G401.6 (cell line): ENCODE measurements at regions not wholly inside any gene's neighbourhood (a gene's known extent, or its start where the extent isn't known, plus 50 kb on each side); places are given as distances from the start of the nearest gene placed in this dataset.
A peak's percentile ranks its signal among the peaks of the same experiment; 100 is the strongest.
"Not testable (repeated sequence)": the region's sequence is repeated elsewhere in the genome, so short reads cannot be mapped to it uniquely, and the experiment has no call there.

Source experiments
- FAIRE-seq: peaks from 2 replicates; lab custom pipeline; 2012; peaks lifted over from hg19 to GRCh38; lab: Jason Lieb, UNC

DNA sequence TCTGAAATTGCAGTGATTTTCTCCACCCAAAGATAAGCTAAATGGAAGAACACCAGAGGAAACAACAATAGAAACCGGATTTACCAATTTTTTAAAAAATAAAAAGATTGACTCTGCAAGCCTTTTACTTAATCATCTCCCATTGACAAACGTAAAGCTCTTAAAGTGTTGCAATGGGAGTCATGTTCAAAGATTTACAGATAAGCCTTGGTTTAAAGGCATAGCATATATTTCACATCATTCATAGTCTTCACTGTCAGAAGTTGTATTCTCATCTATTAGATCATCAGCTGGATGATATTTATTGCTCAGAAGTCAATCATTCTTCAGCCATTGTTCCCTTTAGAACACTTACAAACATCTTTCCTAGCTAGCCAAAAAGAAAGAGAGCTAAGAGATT lies 397.6 kb downstream of the GBE1 start:
- no peak for FAIRE-seq

DNA sequence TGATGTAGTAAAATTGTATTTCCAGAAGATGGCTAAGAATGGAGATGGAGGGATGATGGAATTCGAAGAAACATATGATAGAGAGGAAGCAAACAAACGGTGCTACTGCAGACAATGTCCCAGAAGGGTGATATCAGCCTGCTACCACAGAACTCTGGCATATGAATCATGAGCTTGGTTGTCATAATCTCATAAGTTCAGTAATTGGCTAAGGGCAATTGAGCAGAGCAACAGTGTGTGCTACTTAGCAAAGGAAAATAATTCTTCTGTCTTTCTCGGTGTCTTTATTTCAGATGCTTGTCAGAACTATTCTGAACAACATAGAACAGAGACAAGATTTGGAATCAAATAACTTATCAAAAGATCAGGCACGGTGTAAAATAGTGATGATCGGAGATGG lies 407.3 kb downstream of the GBE1 start:
- no peak for FAIRE-seq

DNA sequence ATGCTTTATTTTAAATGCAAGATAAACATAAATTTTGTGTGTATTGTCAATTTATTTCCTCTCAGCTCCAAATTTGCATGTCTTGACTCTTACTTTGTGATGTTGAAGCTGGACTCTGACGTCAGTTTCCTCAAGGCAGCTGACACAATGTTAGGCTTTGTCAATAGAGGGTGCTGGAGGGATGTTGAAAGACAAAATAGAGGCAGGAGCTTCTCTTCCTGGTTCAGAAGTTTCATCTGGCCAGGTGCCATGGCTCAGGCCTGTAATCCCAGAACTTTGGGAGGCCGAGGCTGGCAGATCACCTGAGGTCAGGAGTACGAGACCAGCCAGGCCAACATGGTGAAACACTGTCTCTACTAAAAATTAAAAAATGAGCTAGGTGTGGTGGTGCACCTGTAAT lies 408.6 kb downstream of the GBE1 start:
- no peak for FAIRE-seq

GRCh38 chr3:81349816-81350340 lies 411.6 kb downstream of the GBE1 start:
- FAIRE-seq = no peak

DNA sequence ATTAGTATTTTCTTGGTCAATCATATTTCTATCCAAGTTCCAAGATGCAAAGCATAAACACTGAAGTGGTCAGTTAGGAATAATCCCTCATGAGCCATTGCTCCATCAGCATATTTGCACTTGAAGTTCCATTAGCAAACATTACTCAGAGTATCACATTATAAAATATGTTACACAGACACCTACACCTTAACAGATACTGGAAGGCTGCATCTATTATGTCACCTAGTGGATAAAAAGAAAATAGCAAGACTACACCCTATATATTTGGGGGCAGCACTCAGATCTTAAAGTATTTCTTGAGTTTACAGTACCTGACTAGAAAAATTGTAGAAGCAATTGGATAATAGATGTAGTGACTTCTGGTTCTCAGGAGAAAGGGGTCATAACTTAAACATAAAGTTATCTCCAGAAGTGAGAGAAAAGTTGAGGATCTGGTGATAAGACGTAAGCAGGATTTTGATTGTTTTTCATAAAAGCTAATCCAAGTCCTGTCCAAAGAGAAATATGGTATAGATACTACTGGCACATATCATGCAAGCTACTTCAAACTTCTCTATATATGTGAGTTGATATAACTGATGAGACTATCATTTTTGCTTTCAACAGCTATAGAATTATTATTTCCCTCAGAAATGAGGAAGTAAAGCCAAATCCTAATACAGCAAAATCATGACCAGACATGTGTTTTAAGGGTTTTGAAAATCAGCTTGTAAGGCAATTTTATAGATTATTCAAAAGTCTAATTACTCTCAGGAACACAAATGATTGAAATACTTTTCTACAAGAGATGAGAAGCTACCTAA lies 422.2 kb downstream of the GBE1 start:
- peak; percentile 3 for FAIRE-seq

DNA sequence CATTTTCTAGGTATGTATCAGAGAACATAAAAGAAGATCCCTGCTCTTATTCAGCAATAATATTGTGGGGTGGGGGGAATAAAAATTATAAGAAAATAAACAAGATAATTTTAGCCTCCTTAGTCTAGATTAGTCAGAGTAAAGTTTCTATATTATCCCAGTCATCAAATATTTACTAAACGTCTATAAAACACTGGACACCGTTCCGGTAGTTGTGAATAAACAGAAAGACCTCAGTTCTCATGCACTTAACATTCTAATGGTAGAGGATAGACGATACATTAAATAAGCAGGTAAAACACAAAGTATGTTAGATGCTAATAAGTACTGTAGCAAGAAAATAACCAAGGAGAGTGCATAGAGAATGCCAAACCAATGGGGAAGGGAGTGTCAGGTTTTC lies 425.0 kb downstream of the GBE1 start:
- no peak for FAIRE-seq

DNA sequence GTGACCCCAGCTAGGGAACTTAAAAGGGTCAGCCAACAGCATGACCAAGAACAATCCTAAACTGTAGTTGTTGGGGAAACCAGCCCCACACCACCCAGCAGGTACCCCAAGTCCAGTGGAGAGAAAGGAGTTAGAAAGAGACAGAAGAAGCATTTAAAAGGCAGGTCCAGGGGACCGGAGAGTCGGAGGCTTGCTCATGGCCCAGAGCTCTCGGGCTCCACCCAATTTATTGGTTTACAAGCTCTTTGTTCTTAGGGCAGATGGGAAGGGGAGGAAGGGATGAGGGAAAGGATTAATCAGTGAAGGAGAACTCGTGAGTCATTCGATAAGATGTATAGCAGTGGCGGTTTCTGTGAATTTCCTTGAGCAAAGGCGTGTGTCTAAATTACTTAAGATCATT lies 431.6 kb downstream of the GBE1 start:
- not testable (repeated sequence) for FAIRE-seq

GRCh38 chr3:81326245-81326644 lies 435.2 kb downstream of the GBE1 start:
- FAIRE-seq = no peak

DNA sequence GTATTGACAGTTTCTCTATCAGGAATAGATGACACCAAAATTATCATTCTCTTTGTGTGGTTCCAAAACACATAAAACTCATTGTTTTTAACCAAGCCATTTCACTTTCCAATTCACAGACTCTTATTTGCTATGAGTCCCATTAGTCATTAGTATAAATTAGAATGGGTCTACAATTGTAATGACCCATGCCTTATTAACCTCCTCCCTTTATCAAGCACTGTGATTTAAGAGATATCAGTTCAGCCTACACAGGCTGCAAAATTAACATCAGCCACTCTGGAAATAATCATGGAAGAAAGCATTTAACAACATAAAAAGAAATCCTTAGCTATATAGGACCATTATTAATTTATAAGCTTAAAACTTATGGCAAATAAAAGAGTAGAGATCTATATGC lies 440.6 kb downstream of the GBE1 start:
- FAIRE-seq = no peak

GRCh38 chr3:81315030-81315429 lies 446.4 kb downstream of the GBE1 start:
- no peak for FAIRE-seq

DNA sequence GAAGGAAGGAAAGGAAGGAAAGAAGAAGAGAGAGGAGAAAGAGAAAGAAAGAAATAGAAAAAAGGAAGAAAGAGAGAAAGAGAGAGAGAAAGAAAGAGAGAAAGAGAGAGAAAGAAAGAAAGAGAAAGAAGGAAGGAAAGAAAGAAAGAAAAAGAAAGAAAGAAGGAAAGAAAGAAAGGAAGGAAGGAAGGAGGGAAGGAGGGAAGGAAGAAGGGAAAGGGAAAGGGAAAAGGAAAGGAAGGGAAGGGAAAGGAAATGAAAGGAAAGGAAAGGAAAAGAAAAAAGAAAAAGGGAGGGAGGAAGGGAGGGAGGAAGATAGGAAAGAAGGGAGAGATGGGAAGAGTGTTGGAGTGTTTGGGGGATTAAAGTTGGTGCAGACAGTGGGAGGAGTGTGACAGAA lies 450.1 kb downstream of the GBE1 start:
- no peak for FAIRE-seq

- FAIRE-seq = no peak
Measured at GRCh38 chr3:81308306-81308705, 453.1 kb downstream of the GBE1 start.

- no peak for FAIRE-seq
Measured at GRCh38 chr3:81307221-81307620, 454.2 kb downstream of the GBE1 start.

DNA sequence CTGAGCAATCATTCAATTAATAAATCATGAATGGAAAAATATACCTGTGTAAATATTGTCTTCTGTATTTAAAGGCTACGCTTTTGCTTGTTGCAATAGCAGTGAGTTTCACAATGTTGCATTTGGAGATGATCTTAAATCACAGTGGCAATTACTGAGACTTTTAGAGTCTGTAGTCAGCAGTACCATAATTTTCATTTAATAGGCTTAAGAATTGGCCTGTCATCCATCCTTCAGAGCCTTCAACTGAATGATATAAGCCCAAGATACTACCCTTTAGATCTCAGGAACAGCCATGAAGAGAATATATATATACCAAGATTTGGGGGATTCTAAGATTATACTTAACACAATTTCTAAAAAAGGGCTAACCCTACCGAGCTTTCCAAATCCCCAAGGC lies 458.1 kb downstream of the GBE1 start:
- no peak for FAIRE-seq

DNA sequence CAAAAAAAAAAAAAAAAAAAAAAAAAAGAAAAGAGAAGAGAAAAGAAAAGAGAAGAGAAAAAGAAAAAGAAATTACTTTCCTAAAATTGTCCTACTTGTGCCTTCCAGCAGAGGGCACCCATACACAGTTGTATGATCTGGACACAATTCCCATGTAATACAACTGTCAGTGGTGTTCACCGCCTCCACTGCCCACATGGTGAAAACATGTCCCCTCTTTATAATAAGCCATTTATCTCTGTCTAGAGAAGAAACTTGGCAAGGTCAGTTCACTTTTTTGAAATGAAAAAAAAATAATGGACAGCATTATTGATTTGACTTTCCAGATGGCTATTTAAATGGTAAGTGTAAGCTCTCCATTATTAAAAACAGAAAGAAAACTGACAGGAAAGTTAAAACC lies 459.4 kb downstream of the GBE1 start:
- peak; percentile 78 for FAIRE-seq

DNA sequence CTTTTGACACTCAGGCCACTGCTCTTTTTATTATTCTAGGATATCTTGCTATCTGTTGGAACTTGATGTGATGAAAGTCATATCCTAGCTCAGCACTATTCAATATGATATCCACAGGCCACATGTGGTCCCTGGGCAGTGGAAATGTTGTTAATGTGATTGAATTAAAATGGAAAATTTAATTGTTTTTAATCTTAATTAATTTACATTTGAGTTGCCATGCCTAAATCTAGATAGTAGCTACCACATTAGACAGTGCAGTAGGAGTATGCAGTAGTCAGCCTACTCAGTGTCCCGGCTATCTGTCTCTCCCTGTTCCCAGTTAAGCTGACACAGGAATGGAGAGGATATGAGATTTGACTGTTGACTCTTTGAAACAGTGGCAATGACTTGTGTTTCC lies 460.2 kb downstream of the GBE1 start:
- FAIRE-seq = no peak

- no peak for FAIRE-seq
Measured at GRCh38 chr3:81300324-81300927, 461.0 kb downstream of the GBE1 start.

DNA sequence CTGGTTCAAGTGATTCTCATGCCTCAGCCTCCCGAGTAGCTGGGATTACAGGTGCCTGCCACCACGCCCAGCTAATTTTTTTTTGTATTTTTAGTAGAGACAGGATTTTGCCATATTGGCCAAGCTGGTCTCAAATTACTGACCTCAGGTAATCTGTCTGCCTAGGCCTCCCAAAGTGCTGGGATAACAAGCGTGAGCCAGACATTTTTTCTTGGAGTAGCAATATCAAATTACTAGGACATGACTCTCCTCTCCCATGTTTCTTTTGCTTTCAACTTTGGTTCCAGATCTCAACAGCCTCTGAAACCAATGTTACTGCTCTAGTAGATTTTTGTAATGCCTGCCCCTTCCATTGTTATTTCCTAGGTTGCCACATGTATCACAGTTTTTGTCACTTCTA lies 462.0 kb downstream of the GBE1 start:
- FAIRE-seq = no peak

DNA sequence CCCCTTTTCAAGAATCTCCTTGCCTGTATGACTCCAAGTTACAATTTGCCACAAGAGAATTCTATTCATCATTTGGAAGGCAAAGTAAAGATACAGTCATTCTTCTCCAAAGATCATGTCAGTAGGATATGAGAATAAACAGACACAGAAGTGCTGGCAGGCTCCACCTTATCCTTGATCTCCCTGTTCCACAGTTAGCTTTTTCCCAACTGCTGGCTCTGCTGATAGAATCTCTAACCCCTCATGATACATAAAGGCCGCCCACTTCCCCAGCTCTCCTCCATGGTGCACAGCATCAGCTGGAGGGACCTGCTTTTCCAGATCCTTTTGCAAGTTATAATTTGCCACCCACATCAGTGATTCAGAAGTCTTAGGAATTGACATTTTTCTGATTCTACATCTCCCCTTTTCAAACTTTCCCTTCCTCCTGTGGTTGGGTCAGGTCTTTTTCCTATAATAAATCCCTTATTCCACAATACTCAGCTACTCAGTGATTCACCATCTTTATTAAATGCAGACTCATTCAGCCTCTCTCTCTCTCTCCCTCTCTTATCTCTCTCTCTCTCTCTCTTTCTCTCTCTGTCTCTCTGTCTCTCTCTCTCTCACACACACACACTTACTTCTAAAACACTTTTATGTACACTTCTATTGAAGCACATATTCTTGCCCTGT lies 465.4 kb downstream of the GBE1 start:
- FAIRE-seq = no peak

DNA sequence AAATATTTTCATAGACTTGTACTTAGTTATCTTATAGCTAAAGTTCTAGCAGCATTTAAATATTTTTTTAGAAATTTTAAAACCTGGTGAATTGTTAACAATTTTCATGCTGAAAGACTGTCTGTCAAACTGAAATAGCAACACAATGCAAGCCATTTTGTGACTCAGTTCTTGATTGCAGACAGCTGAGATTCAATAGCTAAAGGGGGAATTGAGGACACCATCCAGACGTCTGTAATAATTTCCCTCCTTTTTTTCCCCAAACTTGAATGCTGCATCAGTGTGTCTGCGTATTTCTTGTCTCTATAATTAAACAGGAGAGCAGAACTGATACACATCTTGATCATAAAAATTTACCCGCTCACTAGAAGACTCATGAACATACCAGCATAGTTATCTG lies 468.3 kb downstream of the GBE1 start:
- no peak for FAIRE-seq

DNA sequence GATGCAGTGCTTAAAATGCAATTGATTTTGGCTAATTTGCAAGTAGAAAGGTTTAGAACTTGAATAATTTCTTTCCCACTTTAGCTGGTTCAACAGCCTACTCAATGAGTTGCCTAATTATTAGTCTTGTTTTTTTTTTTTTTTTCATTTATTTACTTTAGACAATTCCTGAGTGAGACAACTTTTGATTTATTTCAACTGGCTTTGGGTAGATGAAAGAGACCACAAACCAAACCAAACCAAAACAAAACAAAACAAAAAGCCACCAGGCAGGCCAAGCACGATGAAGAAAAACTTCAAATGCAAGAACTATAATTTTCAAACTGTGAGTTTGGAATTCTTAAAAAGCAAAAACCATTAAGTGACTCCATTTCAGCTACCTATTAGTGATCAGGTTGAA lies 469.9 kb downstream of the GBE1 start:
- no peak for FAIRE-seq

- FAIRE-seq = no peak
Measured at GRCh38 chr3:81289676-81290075, 471.8 kb downstream of the GBE1 start.
